ENCODE measurements at regions not wholly inside any gene's neighbourhood (a gene's known extent, or its start where the extent isn't known, plus 50 kb on each side); places are given as distances from the start of the nearest gene placed in this dataset.

- no peak for TF ChIP-seq CTCF (IDR thresholded peaks at IDR 0.05; ENCODE audit: low read depth, low read length)
- no peak for TF ChIP-seq EZH2phosphoT487 (IDR thresholded peaks at IDR 0.05; ENCODE audit: low read depth)
Observed at GRCh38 chr12:90250766-90251165, 542.1 kb upstream of the ATP2B1 start.
